ENCODE measurements at regions not wholly inside any gene's neighbourhood (a gene's known extent, or its start where the extent isn't known, plus 50 kb on each side); places are given as distances from the start of the nearest gene placed in this dataset.

- no peak for FAIRE-seq
Observed at GRCh38 chr9:119044806-119045205, 324.4 kb downstream of the BRINP1 start.

- no peak for FAIRE-seq
Observed at GRCh38 chr9:119047513-119048307, 321.5 kb downstream of the BRINP1 start.

GRCh38 chr9:119050281-119050680 lies 319.0 kb downstream of the BRINP1 start:
- no peak for FAIRE-seq

- no peak for FAIRE-seq
Observed at GRCh38 chr9:119052339-119053030, 316.8 kb downstream of the BRINP1 start.

- no peak for FAIRE-seq
Observed at GRCh38 chr9:119053070-119053469, 316.2 kb downstream of the BRINP1 start.

GRCh38 chr9:119060629-119061385 lies 308.4 kb downstream of the BRINP1 start:
- FAIRE-seq, result no peak

- FAIRE-seq, result no peak
Observed at GRCh38 chr9:119071636-119072035, 297.6 kb downstream of the BRINP1 start.

- no peak for FAIRE-seq
Observed at GRCh38 chr9:119074017-119074416, 295.2 kb downstream of the BRINP1 start.

- no peak for FAIRE-seq
Observed at GRCh38 chr9:119078015-119078414, 291.2 kb downstream of the BRINP1 start.

GRCh38 chr9:119083673-119084072 lies 285.6 kb downstream of the BRINP1 start:
- no peak for FAIRE-seq

GRCh38 chr9:119086590-119086989 lies 282.6 kb downstream of the BRINP1 start:
- FAIRE-seq, result no peak

GRCh38 chr9:119088002-119088547 lies 281.2 kb downstream of the BRINP1 start:
- no peak for FAIRE-seq

- no peak for FAIRE-seq
Observed at GRCh38 chr9:119091074-119091473, 278.2 kb downstream of the BRINP1 start.

GRCh38 chr9:119092125-119092524 lies 277.1 kb downstream of the BRINP1 start:
- no peak for FAIRE-seq

- no peak for FAIRE-seq
Observed at GRCh38 chr9:119094086-119094485, 275.1 kb downstream of the BRINP1 start.

- FAIRE-seq, result no peak
Observed at GRCh38 chr9:119095072-119095471, 274.2 kb downstream of the BRINP1 start.

- FAIRE-seq, result no peak
Observed at GRCh38 chr9:119101048-119101447, 268.2 kb downstream of the BRINP1 start.

- FAIRE-seq, result no peak
Observed at GRCh38 chr9:119114681-119115080, 254.6 kb downstream of the BRINP1 start.
